HG02938 (cell line): ENCODE measurements at regions not wholly inside any gene's neighbourhood (a gene's known extent, or its start where the extent isn't known, plus 50 kb on each side); places are given as distances from the start of the nearest gene placed in this dataset.

Experiments
- ATAC-seq: cut with Tn5 transposase; IDR thresholded peaks from one replicate; pipeline ENCODE4 v1.9.1; 2021; ENCODE audit warnings: mild to moderate bottlenecking, moderate library complexity; ENCODE audit not compliant: unreplicated experiment

GRCh38 chr16:66070140-66070917, 296.2 kb upstream of the CDH5 start:
- ATAC-seq, result no peak

- ATAC-seq, result no peak
Observed at GRCh38 chr16:66069587-66069986, 296.9 kb upstream of the CDH5 start.

GRCh38 chr16:66066404-66066803, 300.1 kb upstream of the CDH5 start:
- no peak for ATAC-seq

- no peak for ATAC-seq
Observed at GRCh38 chr16:66065925-66066324, 300.6 kb upstream of the CDH5 start.

- ATAC-seq, result no peak
Observed at GRCh38 chr16:66064801-66065530, 301.5 kb upstream of the CDH5 start.

GRCh38 chr16:66058832-66059231, 307.7 kb upstream of the CDH5 start:
- no peak for ATAC-seq

- ATAC-seq, result no peak
Observed at GRCh38 chr16:66058172-66058691, 308.3 kb upstream of the CDH5 start.

- no peak for ATAC-seq
Observed at GRCh38 chr16:66057057-66057456, 309.4 kb upstream of the CDH5 start.

GRCh38 chr16:66054095-66054494, 312.4 kb upstream of the CDH5 start:
- ATAC-seq, result no peak

GRCh38 chr16:66052745-66053144, 313.7 kb upstream of the CDH5 start:
- no peak for ATAC-seq

GRCh38 chr16:66050991-66051390, 315.5 kb upstream of the CDH5 start:
- no peak for ATAC-seq

GRCh38 chr16:66049865-66050264, 316.6 kb upstream of the CDH5 start:
- no peak for ATAC-seq

- ATAC-seq, result no peak
Observed at GRCh38 chr16:66045626-66046025, 320.9 kb upstream of the CDH5 start.

GRCh38 chr16:66044556-66044955, 321.9 kb upstream of the CDH5 start:
- ATAC-seq, result no peak

- ATAC-seq, result no peak
Observed at GRCh38 chr16:66044089-66044488, 322.4 kb upstream of the CDH5 start.

- no peak for ATAC-seq
Observed at GRCh38 chr16:66043326-66043725, 323.2 kb upstream of the CDH5 start.

- no peak for ATAC-seq
Observed at GRCh38 chr16:66042341-66042740, 324.1 kb upstream of the CDH5 start.

GRCh38 chr16:66041907-66042306, 324.6 kb upstream of the CDH5 start:
- ATAC-seq, result no peak

- no peak for ATAC-seq
Observed at GRCh38 chr16:66039793-66040192, 326.7 kb upstream of the CDH5 start.

GRCh38 chr16:66036793-66037715, 329.4 kb upstream of the CDH5 start:
- ATAC-seq, result no peak

GRCh38 chr16:66036184-66036583, 330.3 kb upstream of the CDH5 start:
- no peak for ATAC-seq
